ENCODE measurements at regions not wholly inside any gene's neighbourhood (a gene's known extent, or its start where the extent isn't known, plus 50 kb on each side); places are given as distances from the start of the nearest gene placed in this dataset.

- H3K4me1 ChIP-seq = peaks cover 0 to 10% (median 4%) of the 10 kb centered on the region in 4 donors
- H3K9me3 ChIP-seq = no peaks in the 10 kb centered on the region
- intact Hi-C loops (cut with DNase I; ENCODE audit: low total_unique reads) = no loop called here
- no peak for DNase-seq
- H3K27ac ChIP-seq = no peak overlapping the region
- no peak overlapping the region for H3K4me3 ChIP-seq
- peaks cover 0 to 2% of the 10 kb centered on the region in 2 donors for H3K27me3 ChIP-seq
- H3K36me3 ChIP-seq = no peaks in the 10 kb centered on the region
- TF ChIP-seq CTCF (IDR thresholded peaks at IDR 0.05) = no peak
These were observed 200.3 kb downstream of the LSM5 start for GRCh38 chr7:32289651-32290414.

- no peak for TF ChIP-seq CTCF (IDR thresholded peaks at IDR 0.05)
- no peaks in the 10 kb centered on the region for H3K9me3 ChIP-seq
- H3K4me3 ChIP-seq = no peak overlapping the region
- no peaks in the 10 kb centered on the region for H3K36me3 ChIP-seq
- H3K27me3 ChIP-seq = no peaks in the 10 kb centered on the region
- peaks cover 0 to 10% (median 4%) of the 10 kb centered on the region in 4 donors for H3K4me1 ChIP-seq
- intact Hi-C loops (cut with DNase I; ENCODE audit: low total_unique reads) = no loop called here
- no peak for DNase-seq
- no peak overlapping the region for H3K27ac ChIP-seq
These were observed 204.5 kb downstream of the LSM5 start for GRCh38 chr7:32285698-32286097.

GRCh38 chr7:32283546-32283945 lies 206.6 kb downstream of the LSM5 start:
- H3K9me3 ChIP-seq = no peaks in the 10 kb centered on the region
- no peak for TF ChIP-seq CTCF (IDR thresholded peaks at IDR 0.05)
- no peak for DNase-seq
- H3K27ac ChIP-seq = no peak overlapping the region
- H3K4me3 ChIP-seq = no peak overlapping the region
- H3K36me3 ChIP-seq = no peaks in the 10 kb centered on the region
- H3K4me1 ChIP-seq = no peaks in the 10 kb centered on the region
- intact Hi-C loops (cut with DNase I; ENCODE audit: low total_unique reads) = no loop called here
- H3K27me3 ChIP-seq = no peaks in the 10 kb centered on the region

- H3K9me3 ChIP-seq = no peaks in the 10 kb centered on the region
- intact Hi-C loops (cut with DNase I; ENCODE audit: low total_unique reads) = no loop called here
- no peaks in the 10 kb centered on the region for H3K4me1 ChIP-seq
- H3K36me3 ChIP-seq = no peaks in the 10 kb centered on the region
- TF ChIP-seq CTCF (IDR thresholded peaks at IDR 0.05) = no peak
- H3K27me3 ChIP-seq = peaks cover 0 to 2% of the 10 kb centered on the region in 2 donors
- H3K27ac ChIP-seq = no peak overlapping the region
- DNase-seq = no peak
- H3K4me3 ChIP-seq = no peak overlapping the region
These were observed 209.3 kb upstream of the PDE1C start for GRCh38 chr7:32279500-32279899.

- no peak for TF ChIP-seq CTCF (IDR thresholded peaks at IDR 0.05)
- H3K27me3 ChIP-seq = peaks cover 0 to 2% of the 10 kb centered on the region in 2 donors
- intact Hi-C loops (cut with DNase I; ENCODE audit: low total_unique reads) = no loop called here
- H3K9me3 ChIP-seq = no peaks in the 10 kb centered on the region
- DNase-seq = no peak
- no peaks in the 10 kb centered on the region for H3K4me1 ChIP-seq
- H3K4me3 ChIP-seq = no peak overlapping the region
- no peaks in the 10 kb centered on the region for H3K36me3 ChIP-seq
- H3K27ac ChIP-seq = no peak overlapping the region
These were observed 205.2 kb upstream of the PDE1C start for GRCh38 chr7:32275216-32276009.

Measured in tibial artery (tissue), 4 donors.